ENCODE measurements at regions not wholly inside any gene's neighbourhood (a gene's known extent, or its start where the extent isn't known, plus 50 kb on each side); places are given as distances from the start of the nearest gene placed in this dataset.

DNA sequence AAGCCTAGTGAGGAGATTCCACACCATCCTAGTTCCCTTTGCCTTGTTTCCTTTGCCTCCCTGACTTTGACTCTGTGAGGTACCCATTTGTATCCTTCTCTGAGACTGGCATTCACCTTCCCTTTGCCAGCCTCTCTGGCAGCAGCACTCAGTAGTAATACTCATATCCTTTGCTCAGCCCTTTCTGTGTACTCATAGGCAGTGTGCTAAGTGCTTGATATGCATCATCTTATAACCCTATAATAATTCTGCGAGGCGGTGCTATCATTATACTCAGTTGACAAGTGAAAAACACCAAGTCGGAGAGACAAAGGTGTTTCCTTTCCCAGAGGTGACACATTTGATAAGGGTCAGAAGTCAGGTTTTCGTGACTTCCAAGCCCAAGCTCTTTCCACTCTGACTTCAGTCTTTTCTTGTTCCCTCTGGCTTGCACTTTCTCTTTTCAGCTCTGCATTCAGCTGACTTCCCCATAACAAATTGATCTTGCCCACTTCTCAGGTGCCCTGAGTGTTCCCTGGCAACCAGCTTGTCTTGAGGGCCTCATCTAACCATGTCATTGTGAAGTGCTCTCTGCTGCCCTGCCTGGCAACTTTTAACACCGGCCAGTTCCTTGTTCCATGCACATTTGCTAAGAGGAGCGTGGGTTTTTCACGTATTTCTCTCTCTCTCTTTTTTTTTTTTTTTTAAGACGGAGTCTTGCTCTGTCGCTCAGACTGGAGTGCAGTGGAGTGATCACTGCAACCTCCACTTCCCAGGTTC, 94.5 kb upstream of the UPP2 start:
- no peak for DNase-seq

DNA sequence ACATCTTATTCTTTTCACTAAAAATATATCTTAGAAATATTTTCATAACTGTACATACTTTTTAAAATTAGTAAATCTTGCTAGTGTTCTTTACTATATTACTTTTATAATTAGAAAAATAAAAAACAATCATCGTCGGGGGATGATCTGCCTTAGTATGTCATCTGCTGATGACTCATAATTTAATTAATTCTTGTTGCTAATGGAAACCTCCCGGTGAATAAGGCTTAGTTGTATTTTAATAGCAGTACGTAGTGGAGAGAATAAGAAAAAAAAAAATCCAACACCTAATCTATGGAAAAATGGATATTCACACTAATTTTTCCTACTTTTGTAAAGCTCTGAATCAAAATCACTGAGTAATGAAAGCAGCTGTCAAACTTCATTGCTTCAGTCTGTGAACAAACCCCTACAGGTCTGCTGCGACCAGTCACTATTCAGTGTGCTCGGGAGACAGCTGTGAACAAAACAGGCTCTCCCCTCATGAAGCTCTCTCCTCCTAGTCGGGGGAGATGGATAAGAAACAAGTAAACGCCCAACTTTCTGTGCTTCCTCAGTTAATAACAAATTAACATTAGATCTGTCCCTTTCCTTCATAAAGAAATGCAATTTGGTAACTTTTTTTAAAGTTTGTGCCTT, 97.4 kb upstream of the UPP2 start:
- DNase-seq = no peak

GRCh38 chr2:158002079-158002478, 99.6 kb upstream of the UPP2 start:
- no peak for DNase-seq

DNA sequence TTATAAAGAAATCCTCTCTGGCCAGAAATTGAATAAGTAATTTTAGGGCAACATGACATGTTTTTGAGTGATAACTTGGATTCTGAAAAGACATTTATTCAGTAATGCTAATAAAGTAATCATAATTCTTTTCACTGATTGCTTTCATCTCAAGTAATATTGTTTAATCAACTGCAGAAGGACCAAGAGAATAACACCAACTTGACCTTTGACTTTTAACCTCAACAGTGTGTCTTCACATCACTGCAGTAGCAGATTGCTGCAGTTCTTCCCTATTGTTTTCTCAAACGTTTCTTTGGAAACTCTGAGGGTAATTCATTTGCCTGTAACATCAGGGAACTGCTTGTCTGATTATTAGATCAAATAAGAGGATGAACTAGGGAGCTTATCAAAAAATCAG, 104.9 kb upstream of the UPP2 start:
- no peak for DNase-seq

- no peak for DNase-seq
Observed at GRCh38 chr2:157995117-157995516, 106.6 kb upstream of the UPP2 start.

GRCh38 chr2:157991932-157992331, 109.7 kb upstream of the UPP2 start:
- DNase-seq = no peak

DNA sequence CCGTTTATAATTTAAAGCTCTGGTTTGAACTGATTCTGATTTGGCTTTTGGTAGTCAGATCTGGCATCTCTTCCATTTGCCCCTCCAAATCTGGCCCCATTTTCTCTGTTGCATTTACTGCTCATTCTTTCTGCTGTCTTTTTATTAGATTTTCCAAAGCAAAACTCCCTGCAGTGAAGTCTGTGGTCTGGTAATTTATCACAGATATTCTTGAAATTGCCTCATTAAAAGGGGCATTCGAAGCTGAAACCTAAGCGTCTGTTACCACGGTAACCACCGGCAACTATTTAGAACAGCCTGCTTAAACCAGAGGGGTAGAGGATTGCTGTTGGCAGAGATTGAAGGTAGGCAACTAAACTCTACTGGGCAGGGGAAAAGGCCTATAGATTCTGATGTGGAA, 111.5 kb upstream of the UPP2 start:
- DNase-seq = no peak

DNA sequence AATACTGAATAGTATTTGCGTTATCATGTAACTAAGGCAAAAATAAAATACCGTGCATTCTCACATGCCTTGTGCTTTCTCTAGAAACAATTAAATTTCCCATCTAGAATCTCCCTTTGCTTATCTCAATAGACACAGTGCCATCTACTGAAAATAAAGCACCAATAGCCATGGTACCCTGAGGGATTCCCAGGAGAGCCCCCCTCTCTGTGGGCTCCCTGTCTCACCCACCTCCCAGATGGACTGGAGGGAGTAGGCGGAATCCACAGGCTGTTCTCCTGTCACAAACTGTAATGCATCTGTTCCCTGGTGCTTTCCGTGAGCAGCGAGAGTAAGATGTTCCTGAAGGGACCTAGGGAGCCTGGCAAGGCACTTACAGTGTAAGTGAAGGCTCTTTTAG, 112.4 kb upstream of the UPP2 start:
- no peak for DNase-seq

GRCh38 chr2:157986761-157987160, 110.6 kb upstream of the ACVR1 start:
- DNase-seq = no peak

DNA sequence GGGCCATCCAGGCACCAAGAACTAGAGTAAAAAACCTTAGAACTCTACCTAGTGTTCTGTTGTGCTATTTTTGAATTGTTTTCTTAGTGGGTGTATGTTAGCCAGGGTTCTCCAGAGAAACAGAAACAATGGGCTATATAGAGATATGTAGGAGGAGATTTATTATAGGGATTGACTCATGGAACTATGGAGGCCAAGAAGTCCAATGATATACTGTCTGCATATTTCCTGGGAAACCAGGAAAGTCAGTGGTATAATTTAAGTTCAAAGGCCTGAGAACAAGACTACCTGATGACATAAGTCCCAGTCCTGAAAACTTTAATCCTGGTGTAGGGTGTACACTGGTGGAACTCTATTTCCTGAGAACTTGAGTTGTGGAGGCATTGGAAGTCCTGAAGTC, 108.7 kb upstream of the ACVR1 start:
- DNase-seq = no peak

- DNase-seq = no peak
Observed at GRCh38 chr2:157980020-157980419, 103.9 kb upstream of the ACVR1 start.

DNA sequence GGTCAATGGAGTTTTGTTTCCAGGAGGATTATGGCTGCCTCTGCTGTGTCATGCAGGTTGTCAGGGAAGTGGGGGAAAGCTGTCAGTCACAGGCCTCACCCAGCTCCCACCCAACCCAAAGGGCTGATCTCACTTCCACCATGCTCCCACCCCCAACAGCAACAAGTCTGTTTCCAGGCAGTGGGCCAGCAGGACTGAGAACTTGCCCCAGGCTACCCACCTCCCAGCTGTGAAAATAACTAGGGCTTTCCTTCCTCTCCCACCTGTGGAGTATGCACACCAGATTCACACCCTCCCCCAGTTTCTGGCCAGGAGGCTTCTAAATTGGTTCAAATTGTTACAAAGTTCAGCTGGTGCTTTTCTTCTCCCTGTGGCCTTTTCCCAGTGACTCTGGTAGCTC, 95.6 kb upstream of the ACVR1 start:
- no peak for DNase-seq

DNA sequence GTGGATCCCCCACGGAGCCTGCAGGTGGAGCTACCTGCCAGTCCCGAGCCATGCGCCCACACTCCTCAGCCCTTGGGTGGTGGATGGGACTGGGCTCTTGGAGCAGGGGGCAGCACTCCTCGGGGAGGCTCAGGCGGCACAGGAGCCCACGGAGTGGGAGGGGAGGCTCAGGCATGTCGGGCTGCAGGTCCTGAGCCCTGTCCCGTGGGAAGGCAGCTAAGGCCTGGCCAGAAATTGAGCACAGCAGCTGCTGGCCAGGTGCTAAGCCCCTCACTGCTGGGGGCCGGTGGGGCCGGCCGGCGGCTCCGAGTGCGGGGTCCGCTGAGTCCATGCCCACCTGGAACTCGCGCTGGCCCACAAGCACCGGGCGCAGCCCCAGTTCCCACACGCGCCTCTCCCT, 91.7 kb upstream of the ACVR1 start:
- DNase-seq = no peak

DNA sequence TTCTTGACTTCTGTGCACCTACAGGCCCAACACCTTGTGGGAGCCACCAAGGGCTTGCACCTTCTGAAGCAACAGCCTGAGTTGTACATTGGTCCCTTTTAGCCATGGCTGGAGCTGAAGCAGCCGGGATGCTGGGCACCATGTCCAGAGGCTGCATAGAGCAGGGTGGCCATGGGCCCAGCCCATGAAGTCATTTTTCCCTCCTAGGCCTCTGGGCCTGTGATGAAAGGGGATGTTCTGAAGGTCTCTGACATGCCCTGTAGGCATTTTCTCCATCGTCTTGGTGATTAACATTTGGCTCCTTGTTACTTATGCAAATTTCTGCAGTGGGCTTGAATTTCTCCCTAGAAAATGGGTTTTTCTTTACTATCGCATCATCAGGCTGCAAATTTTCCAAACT, 83.1 kb upstream of the ACVR1 start:
- no peak for DNase-seq

GRCh38 chr2:157957596-157957995, 81.5 kb upstream of the ACVR1 start:
- no peak for DNase-seq

GRCh38 chr2:157952558-157952957, 76.4 kb upstream of the ACVR1 start:
- DNase-seq = no peak

- no peak for DNase-seq
Observed at GRCh38 chr2:157948856-157949255, 72.7 kb upstream of the ACVR1 start.

GRCh38 chr2:157946919-157947557, 70.9 kb upstream of the ACVR1 start:
- no peak for DNase-seq

DNA sequence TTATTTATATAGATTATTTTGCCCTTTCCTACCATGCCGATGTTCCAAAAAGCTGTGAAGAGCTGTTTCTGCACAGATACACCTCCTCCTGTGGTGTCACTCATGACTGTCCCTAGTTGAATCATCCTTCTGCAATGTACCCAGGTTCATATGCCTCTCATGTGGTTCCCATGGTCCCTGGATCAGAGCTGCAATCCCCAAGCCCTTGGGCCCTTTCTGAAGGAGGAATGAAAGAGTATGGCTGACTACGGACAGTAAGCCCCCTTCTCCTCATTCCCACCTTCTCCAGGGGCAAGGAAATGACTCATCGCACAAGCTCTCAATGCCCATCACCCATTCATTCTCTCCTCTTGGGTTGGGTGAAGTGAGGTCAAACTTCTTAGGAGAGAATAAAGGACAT, 63.9 kb upstream of the ACVR1 start:
- DNase-seq = no peak

- DNase-seq = no peak
Observed at GRCh38 chr2:157938556-157938955, 62.4 kb upstream of the ACVR1 start.

DNA sequence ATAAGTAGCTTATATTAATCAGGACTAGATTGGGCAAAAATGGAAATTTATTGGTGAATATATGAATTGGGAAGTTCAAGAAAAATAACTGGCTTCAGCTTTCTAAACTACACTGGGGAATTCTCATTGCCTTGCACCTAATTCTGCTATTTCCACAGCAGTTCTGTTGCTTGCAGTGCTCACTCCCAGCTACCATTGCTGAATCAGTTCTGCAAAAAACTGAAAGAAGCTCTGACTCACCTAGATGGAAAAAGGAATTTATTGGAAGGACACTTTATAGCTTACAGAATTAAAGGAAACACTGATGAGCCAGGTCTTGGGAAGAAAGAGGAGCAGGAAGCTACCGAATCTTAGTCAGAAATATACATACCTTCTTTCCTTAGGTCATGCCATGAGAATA, 60.3 kb upstream of the ACVR1 start:
- no peak for DNase-seq

DNA sequence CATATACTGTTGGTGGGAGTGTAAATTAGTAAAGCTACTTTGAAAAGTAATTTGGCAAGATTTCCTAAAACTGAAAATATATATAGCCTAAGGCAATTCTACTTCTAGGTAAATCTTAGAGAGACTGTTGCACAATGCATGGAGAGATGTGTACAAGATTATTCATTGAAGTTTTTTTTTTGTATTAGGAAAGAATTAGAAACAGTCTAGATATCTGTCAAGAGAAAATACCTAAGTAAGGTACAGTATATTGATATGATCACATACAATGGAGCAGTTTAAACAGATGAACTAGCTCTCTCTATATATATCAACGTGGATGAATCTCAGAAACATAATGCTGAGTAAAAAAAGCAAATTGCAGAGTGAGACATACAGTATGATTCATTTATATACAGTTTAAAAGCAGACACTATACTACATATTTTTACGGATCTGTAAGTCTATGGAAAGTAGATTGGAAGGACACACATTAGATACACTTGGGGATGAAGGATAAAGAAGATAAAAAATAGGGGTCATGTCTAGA, 59.3 kb upstream of the ACVR1 start:
- no peak for DNase-seq

GRCh38 chr2:157934684-157935377, 58.7 kb upstream of the ACVR1 start:
- DNase-seq = no peak
